Activated CD4-positive, alpha-beta T cell treated with anti-CD3 and anti-CD28 coated beads, Interleukin-2, amount 10 ng/mL, durations not matched to agents 7 days and 5 days (primary cell): ENCODE measurements at regions not wholly inside any gene's neighbourhood (a gene's known extent, or its start where the extent isn't known, plus 50 kb on each side); places are given as distances from the start of the nearest gene placed in this dataset.

ENCODE experiments used
- CTCF ChIA-PET: fragments of 350-600 bp; sonication (Branson Sonifier 250); formaldehyde crosslinking; loops from one replicate; lab custom pipeline; 2021; ENCODE audit warnings: antibody characterized with exemption; lab: Charles Lee
- POLR2A ChIA-PET: fragments of 350-600 bp; sonication (Branson Sonifier 250); formaldehyde crosslinking; loops from one replicate; lab custom pipeline; 2021; ENCODE audit warnings: antibody characterized with exemption; lab: Charles Lee
- DNase-seq: peaks from one replicate; pipeline ENCODE4 v3.0.0-alpha.2; 2020
- H3K27ac Mint-ChIP-seq: one replicate; pipeline ENCODE4 v1.8.0; 2021; ENCODE audit warnings: mild to moderate bottlenecking, moderate library complexity, mixed read lengths
- H3K27me3 Mint-ChIP-seq: one replicate; pipeline ENCODE4 v1.8.0; 2021; ENCODE audit warnings: mixed read lengths
- H3K36me3 Mint-ChIP-seq: one replicate; pipeline ENCODE4 v1.8.0; 2021; ENCODE audit warnings: low read depth, mixed read lengths
- H3K4me1 Mint-ChIP-seq: one replicate; pipeline ENCODE4 v1.8.0; 2021; ENCODE audit warnings: mixed read lengths
- H3K4me3 Mint-ChIP-seq: one replicate; pipeline ENCODE4 v1.8.0; 2021; ENCODE audit warnings: mild to moderate bottlenecking, moderate library complexity, mixed read lengths
- H3K9me3 Mint-ChIP-seq: one replicate; pipeline ENCODE4 v1.8.0; 2021; ENCODE audit warnings: mixed read lengths

DNA sequence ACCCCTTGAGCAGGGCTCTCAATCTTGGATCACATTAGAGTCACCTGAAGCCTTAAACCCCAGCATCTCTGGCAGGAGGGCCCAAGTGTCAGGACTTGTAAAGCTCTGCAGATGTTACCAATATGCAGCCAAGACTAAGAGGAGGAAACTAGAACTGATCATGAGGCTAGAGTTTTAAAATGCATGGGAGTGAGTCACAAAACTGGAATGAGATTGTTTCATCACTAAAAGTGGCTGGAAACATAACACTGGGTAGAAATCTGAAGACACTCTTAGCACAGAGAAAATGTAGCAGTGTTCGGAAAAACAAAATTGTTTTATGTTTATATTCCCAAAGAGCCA, 63.3 kb upstream of the GHITM start:
- no peaks in the 10 kb centered on the region for H3K4me1 Mint-ChIP-seq
- H3K27ac Mint-ChIP-seq = no peak overlapping the region
- no peak for DNase-seq
- ChIA-PET CTCF (interaction anchor here (1.3 kb wide), 1 partner anchor 12 kb away, joined by 5 read pairs; no protein-coding TSS in a partner anchor), POLR2A (no interaction called here)
- peaks cover 1% of the 10 kb centered on the region for H3K27me3 Mint-ChIP-seq
- H3K4me3 Mint-ChIP-seq = no peak overlapping the region
- H3K36me3 Mint-ChIP-seq = no peaks in the 10 kb centered on the region
- H3K9me3 Mint-ChIP-seq = no peaks in the 10 kb centered on the region

DNA sequence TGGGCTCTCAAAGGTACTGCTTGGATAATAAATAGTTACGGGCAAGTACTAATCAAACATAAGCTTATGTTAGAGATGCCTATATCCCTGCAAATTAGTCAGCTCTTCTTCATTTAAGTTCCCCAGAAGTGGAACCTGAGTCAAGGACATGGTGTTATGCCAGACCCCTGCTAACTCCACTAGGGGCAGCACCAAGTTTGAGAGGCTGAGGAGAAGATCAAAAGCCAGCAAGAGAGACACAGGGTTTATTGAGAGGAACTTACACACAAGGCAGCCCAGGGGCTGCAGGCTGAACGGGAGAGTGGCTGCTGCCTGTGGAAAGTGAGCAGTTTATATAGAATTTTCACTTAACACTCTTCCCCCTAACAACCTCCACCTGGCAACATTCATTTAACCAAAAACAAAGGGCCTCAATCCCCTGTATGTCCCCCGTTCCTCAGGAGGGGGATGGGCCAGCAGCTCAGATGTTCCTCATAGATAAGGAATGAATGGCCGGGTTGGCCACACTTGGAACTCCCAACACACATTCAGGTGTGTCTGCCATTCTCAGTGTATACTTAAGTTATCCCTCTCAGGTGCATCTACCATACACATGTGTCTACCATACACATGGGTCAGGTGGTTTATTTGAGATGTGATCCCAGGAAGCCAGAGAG, 62.6 kb upstream of the GHITM start:
- no peak overlapping the region for H3K4me3 Mint-ChIP-seq
- no peaks in the 10 kb centered on the region for H3K36me3 Mint-ChIP-seq
- peaks cover 1% of the 10 kb centered on the region for H3K27me3 Mint-ChIP-seq
- no peaks in the 10 kb centered on the region for H3K4me1 Mint-ChIP-seq
- no peak for DNase-seq
- ChIA-PET POLR2A (no interaction called here), CTCF (interaction anchor here (1.3 kb wide), 1 partner anchor 13 kb away, joined by 5 read pairs; no protein-coding TSS in a partner anchor)
- no peak overlapping the region for H3K27ac Mint-ChIP-seq
- no peaks in the 10 kb centered on the region for H3K9me3 Mint-ChIP-seq

DNA sequence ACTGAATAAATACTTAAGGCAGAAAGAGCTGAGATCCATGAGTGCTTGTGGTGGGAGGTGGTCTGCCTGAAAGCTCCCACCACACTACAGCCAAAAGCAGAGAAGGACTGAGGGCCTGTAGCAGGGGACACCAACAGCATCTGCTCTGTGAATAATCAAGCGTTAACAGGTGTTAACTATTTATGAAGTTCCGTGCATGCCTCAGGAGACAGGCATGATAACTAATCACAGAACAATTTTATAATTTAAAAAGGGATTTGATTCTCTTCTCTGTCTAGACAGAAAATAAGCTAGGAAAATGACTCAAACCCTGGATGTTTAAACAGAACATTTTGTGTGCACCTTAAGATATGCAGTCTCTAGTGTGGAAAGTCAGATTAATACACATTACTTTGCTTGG, 61.5 kb upstream of the GHITM start:
- ChIA-PET POLR2A (no interaction called here), CTCF (no interaction called here)
- DNase-seq = no peak
- Mint-ChIP-seq H3K36me3 (no peaks in the 10 kb centered on the region), H3K9me3 (no peaks in the 10 kb centered on the region), H3K4me3 (no peak overlapping the region), H3K27ac (no peak overlapping the region), H3K27me3 (peaks cover 1% of the 10 kb centered on the region), H3K4me1 (no peaks in the 10 kb centered on the region)

DNA sequence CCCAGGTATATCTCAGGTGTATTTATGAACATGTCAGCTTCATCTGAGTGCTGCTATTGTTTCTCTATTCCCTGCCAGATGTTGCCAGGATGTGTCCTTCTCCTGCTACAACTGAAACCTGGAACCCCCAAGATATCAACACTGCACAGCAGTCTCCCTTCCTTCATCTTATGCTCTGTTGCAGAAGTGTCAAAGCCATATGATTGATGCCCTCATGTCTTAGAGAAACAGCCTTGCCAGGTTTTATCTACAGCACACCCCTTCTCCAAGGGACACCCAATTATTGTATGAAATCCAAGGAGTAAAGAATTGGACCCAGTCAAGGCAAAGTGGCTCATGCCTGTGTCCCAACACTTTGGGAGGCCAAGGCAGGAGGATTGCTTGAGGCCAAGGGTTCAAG, 60.5 kb upstream of the GHITM start:
- CTCF ChIA-PET = no interaction called here
- H3K4me1 Mint-ChIP-seq = no peaks in the 10 kb centered on the region
- no peak overlapping the region for H3K27ac Mint-ChIP-seq
- DNase-seq = no peak
- H3K27me3 Mint-ChIP-seq = peaks cover 1% of the 10 kb centered on the region
- no peak overlapping the region for H3K4me3 Mint-ChIP-seq
- H3K36me3 Mint-ChIP-seq = no peaks in the 10 kb centered on the region
- POLR2A ChIA-PET = no interaction called here
- H3K9me3 Mint-ChIP-seq = no peaks in the 10 kb centered on the region

DNA sequence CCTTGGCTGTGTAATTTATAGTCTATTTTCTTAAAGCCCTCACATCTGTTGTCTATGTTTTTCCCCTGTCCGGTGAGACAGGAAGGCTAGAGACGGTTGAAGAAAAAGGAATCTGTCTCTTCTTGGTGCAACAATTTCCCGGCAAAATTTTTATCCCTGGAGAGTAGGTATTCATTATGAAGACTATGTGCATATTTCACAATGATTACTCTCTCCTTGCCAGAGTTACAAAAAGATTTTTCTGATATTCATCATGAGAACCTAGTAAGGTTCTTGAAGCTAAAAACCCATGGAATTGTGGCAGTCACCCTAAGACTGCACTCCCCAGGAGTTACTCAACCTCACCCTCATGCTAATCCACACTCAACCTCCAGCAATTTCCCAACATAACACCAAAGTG, 55.0 kb upstream of the GHITM start:
- no peaks in the 10 kb centered on the region for H3K9me3 Mint-ChIP-seq
- H3K27me3 Mint-ChIP-seq = peaks cover 12% of the 10 kb centered on the region
- H3K4me3 Mint-ChIP-seq = no peak overlapping the region
- H3K4me1 Mint-ChIP-seq = no peaks in the 10 kb centered on the region
- CTCF ChIA-PET = no interaction called here
- no peak overlapping the region for H3K27ac Mint-ChIP-seq
- DNase-seq = no peak
- H3K36me3 Mint-ChIP-seq = no peaks in the 10 kb centered on the region
- POLR2A ChIA-PET = no interaction called here

DNA sequence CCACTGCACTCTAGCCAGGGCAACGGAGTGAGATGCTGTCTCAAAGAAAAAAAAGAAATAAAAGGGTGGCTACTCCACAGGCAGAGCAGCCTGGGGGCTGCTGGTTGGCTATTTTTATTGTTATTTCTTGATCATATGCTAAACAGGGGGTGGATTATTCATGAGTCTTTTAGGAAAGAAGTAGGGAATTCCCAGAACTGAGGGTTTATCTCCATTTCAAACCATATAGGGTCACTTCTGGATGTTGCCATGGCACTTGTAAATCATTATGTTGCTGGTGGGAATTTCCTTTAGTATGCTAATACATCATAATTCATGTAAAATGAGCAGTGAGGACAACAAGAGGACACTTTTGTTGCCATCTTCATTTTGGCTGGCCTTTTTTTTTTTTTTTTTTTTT, 52.1 kb upstream of the GHITM start:
- no peak overlapping the region for H3K4me3 Mint-ChIP-seq
- POLR2A ChIA-PET = no interaction called here
- DNase-seq = no peak
- CTCF ChIA-PET = no interaction called here
- H3K27ac Mint-ChIP-seq = no peak overlapping the region
- peaks cover 23% of the 10 kb centered on the region for H3K27me3 Mint-ChIP-seq
- no peaks in the 10 kb centered on the region for H3K9me3 Mint-ChIP-seq
- H3K4me1 Mint-ChIP-seq = no peaks in the 10 kb centered on the region
- H3K36me3 Mint-ChIP-seq = no peaks in the 10 kb centered on the region

DNA sequence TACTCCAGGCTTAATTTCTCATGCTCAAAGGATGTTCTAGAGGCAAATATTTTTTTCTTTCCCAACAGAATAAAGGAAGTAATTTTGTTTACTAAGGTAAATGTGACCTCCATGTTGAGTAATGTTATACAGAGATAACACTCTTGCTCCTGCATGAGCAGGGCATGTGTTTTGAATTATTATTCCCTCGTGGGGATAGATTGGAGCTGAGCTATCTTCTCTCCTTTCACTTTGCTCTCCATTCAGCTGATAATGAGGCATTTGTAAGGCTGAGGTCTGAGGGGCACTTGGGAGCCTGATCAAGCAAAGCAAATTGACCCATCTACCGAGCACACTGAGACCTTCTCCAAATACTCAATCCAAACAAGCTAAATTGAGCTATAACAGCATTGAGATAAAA, 50.7 kb upstream of the GHITM start:
- CTCF ChIA-PET = interaction anchor here (0.6 kb wide), 1 partner anchor 469 kb away, joined by 3 read pairs; no protein-coding TSS in a partner anchor
- POLR2A ChIA-PET = no interaction called here
- H3K27me3 Mint-ChIP-seq = peaks cover 25% of the 10 kb centered on the region
- H3K9me3 Mint-ChIP-seq = no peaks in the 10 kb centered on the region
- H3K4me1 Mint-ChIP-seq = no peaks in the 10 kb centered on the region
- H3K36me3 Mint-ChIP-seq = no peaks in the 10 kb centered on the region
- no peak overlapping the region for H3K27ac Mint-ChIP-seq
- DNase-seq = no peak
- H3K4me3 Mint-ChIP-seq = no peak overlapping the region

DNA sequence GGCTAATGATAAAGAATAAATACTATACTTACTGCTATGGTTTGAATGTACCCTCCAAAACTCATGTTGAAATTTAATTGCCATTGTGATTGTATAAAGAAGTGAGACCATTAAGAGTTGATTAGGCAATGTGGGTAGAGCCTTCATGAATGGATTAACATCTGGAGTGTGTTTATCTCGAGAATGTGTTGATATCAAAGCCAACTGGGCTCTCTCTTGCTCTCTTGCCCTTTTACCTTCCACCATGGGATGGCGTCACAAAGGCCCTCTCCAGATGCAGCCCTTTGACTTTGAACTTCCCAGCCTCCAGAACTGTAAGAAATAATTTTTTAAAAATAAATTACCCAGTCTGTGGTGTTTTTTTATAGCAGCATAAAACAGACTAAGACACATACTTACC, 50.1 kb upstream of the GHITM start:
- POLR2A ChIA-PET = no interaction called here
- H3K36me3 Mint-ChIP-seq = no peaks in the 10 kb centered on the region
- H3K27me3 Mint-ChIP-seq = peaks cover 23% of the 10 kb centered on the region
- H3K9me3 Mint-ChIP-seq = no peaks in the 10 kb centered on the region
- CTCF ChIA-PET = interaction anchor here (0.6 kb wide), 1 partner anchor 469 kb away, joined by 3 read pairs; no protein-coding TSS in a partner anchor
- no peaks in the 10 kb centered on the region for H3K4me1 Mint-ChIP-seq
- no peak overlapping the region for H3K27ac Mint-ChIP-seq
- DNase-seq = no peak
- no peak overlapping the region for H3K4me3 Mint-ChIP-seq
